Nephron (organoid): ENCODE measurements at regions not wholly inside any gene's neighbourhood (a gene's known extent, or its start where the extent isn't known, plus 50 kb on each side); places are given as distances from the start of the nearest gene placed in this dataset.

Experiments
- H3K27ac Mint-ChIP-seq, 3 experiments: 2 replicates each; pipeline ENCODE4 v1.8.0; 2020; ENCODE audit warnings: mixed read lengths in 3 of 3, mild to moderate bottlenecking in 2 of 3, moderate library complexity in 1 of 3
- H3K27me3 Mint-ChIP-seq: 2 replicates; pipeline ENCODE4 v1.8.0; 2021; ENCODE audit warnings: low read depth, mild to moderate bottlenecking, moderate library complexity, mixed read lengths
- H3K36me3 Mint-ChIP-seq: 2 replicates; pipeline ENCODE4 v1.8.0; 2020; ENCODE audit warnings: low read depth, mixed read lengths
- H3K4me1 Mint-ChIP-seq: 2 replicates; pipeline ENCODE4 v1.8.0; 2020; ENCODE audit warnings: mixed read lengths
- H3K4me3 Mint-ChIP-seq, 3 experiments: 2 replicates each; pipeline ENCODE4 v1.8.0; 2020; ENCODE audit warnings: mild to moderate bottlenecking in 3 of 3, mixed read lengths in 3 of 3, moderate library complexity in 2 of 3
- H3K9me3 Mint-ChIP-seq: 2 replicates; pipeline ENCODE4 v1.8.0; 2020; ENCODE audit warnings: mixed read lengths
- CTCF ChIP-seq, 3 experiments: fragments of 200-600 bp; sonication (generic); IDR thresholded peaks; one replicate each; pipeline ENCODE4 v1.5.0; 2021; ENCODE audit warnings: antibody characterized with exemption in 3 of 3; ENCODE audit not compliant: unreplicated experiment in 3 of 3

- Mint-ChIP-seq H3K36me3 (no peaks in the 10 kb centered on the region), H3K4me1 (no peaks in the 10 kb centered on the region), H3K27me3 (no peaks in the 10 kb centered on the region), H3K4me3 (no peak overlapping the region), H3K27ac (no peak overlapping the region), H3K9me3 (no peaks in the 10 kb centered on the region)
- no peak for TF ChIP-seq CTCF (IDR thresholded peaks at IDR 0.05; ENCODE audit: unreplicated experiment in 3 of 3)
These were observed 228.4 kb upstream of the TAC1 start for GRCh38 chr7:97503367-97504094.

- TF ChIP-seq CTCF (IDR thresholded peaks at IDR 0.05; ENCODE audit: unreplicated experiment in 3 of 3): no peak
These were observed 225.2 kb upstream of the TAC1 start for GRCh38 chr7:97506728-97507127.

GRCh38 chr7:97512441-97513207 lies 219.3 kb upstream of the TAC1 start:
- Mint-ChIP-seq H3K9me3 (no peaks in the 10 kb centered on the region), H3K4me1 (peaks cover 6% of the 10 kb centered on the region), H3K36me3 (no peaks in the 10 kb centered on the region), H3K4me3 (no peak overlapping the region), H3K27ac (no peak overlapping the region), H3K27me3 (no peaks in the 10 kb centered on the region)
- no peak for TF ChIP-seq CTCF (IDR thresholded peaks at IDR 0.05; ENCODE audit: unreplicated experiment in 3 of 3)

More at GRCh38 chr7:97506728-97507127, 225.2 kb upstream of the TAC1 start:
- no peak overlapping the region for H3K27ac Mint-ChIP-seq
- H3K9me3 Mint-ChIP-seq: no peaks in the 10 kb centered on the region
- no peak overlapping the region for H3K4me3 Mint-ChIP-seq
- H3K27me3 Mint-ChIP-seq: no peaks in the 10 kb centered on the region
- no peaks in the 10 kb centered on the region for H3K36me3 Mint-ChIP-seq
- no peaks in the 10 kb centered on the region for H3K4me1 Mint-ChIP-seq

- TF ChIP-seq CTCF (IDR thresholded peaks at IDR 0.05; ENCODE audit: unreplicated experiment in 3 of 3): no peak
- H3K27me3 Mint-ChIP-seq: no peaks in the 10 kb centered on the region
- no peak overlapping the region for H3K27ac Mint-ChIP-seq
- no peaks in the 10 kb centered on the region for H3K9me3 Mint-ChIP-seq
- no peak overlapping the region for H3K4me3 Mint-ChIP-seq
- no peaks in the 10 kb centered on the region for H3K36me3 Mint-ChIP-seq
- peaks cover 6% of the 10 kb centered on the region for H3K4me1 Mint-ChIP-seq
These were observed 218.6 kb upstream of the TAC1 start for GRCh38 chr7:97513326-97513725.

- H3K9me3 Mint-ChIP-seq: peaks cover 8% of the 10 kb centered on the region
These were observed 190.7 kb upstream of the TAC1 start for GRCh38 chr7:97541188-97541587.

More at GRCh38 chr7:97541188-97541587, 190.7 kb upstream of the TAC1 start:
- Mint-ChIP-seq H3K4me3 (no peak overlapping the region), H3K36me3 (no peaks in the 10 kb centered on the region), H3K4me1 (no peaks in the 10 kb centered on the region), H3K27ac (no peak overlapping the region), H3K27me3 (no peaks in the 10 kb centered on the region)
- TF ChIP-seq CTCF (IDR thresholded peaks at IDR 0.05; ENCODE audit: unreplicated experiment in 3 of 3): no peak
